Activated CD4-positive, alpha-beta T cell treated with anti-CD3 and anti-CD28 coated beads for 4 hours (primary cell): ENCODE measurements at regions not wholly inside any gene's neighbourhood (a gene's known extent, or its start where the extent isn't known, plus 50 kb on each side); places are given as distances from the start of the nearest gene placed in this dataset.

Experiments
- DNase-seq, 2 donors: peaks; one replicate each; pipeline ENCODE4 v3.0.0-alpha.2; 2020

- no peak for DNase-seq
These were observed 222.0 kb upstream of the CDH13 start for GRCh38 chr16:82404586-82405315.

DNA sequence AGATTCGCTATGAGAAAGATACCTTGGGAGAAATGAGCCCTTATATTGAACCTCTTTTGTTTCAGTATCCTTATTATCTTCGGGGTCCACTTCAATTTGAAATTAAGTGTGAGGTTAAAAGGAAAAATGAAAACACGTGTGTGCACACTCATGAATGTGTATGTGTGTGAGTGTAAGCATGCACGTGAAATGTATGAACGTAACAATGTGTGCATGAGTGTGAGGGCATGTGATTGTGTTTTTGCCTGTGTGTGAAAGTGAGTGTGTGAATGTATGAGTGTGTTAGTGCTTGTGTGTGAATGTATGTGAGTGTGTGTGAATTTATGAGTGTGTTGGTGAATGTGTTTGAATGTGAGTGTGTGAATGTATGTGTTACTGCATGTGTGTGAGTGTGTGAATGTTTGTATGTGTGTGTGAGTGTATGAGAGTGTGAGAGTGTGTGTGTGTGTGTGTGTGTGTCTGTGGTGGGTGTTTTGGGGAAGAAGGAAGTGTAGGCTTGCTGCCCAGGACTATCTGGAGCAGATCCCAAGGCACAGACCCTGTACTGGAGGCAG lies 224.0 kb upstream of the CDH13 start:
- no peak for DNase-seq

- DNase-seq, result no peak
These were observed 226.7 kb upstream of the CDH13 start for GRCh38 chr16:82400046-82400445.

DNA sequence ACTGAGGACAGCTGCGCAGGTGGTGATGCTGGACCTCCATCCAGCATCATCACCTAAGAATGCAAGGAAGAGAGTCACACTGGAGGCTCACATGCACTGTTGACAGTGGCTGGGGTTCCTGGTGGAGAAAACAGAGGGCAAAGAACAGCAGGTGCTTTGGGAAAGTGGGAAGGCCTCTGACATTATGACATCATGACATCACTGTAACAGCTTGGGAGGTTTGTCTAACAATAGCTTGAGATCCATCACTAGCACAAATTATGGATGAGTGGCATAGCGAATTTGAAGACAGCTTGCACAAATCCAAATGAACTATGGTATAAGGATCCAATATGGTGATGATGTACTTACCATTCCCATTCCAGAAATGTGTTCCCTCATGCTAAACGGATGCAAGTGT lies 226.5 kb upstream of the MPHOSPH6 start:
- no peak for DNase-seq

- no peak for DNase-seq
These were observed 225.2 kb upstream of the MPHOSPH6 start for GRCh38 chr16:82395212-82395611.

DNA sequence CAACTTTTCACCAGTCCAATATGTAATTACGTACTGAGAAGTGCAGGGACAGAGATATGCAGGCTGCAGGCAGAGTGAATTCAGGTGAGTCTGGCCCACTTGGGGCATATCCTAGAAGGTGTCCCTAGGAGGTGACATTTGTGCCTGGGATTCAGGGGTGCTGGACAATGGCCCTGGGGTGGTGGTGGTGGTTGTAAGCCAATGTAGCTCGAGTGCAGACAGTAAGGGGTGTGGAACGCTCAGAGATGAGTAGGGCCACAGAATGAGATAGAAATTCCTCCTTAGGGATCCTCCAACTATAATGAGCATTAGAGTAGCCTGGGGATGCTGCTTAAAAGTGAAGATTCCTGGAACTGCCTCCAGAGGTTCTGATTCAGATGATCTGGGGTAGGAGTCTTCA lies 221.7 kb upstream of the MPHOSPH6 start:
- no peak for DNase-seq

DNA sequence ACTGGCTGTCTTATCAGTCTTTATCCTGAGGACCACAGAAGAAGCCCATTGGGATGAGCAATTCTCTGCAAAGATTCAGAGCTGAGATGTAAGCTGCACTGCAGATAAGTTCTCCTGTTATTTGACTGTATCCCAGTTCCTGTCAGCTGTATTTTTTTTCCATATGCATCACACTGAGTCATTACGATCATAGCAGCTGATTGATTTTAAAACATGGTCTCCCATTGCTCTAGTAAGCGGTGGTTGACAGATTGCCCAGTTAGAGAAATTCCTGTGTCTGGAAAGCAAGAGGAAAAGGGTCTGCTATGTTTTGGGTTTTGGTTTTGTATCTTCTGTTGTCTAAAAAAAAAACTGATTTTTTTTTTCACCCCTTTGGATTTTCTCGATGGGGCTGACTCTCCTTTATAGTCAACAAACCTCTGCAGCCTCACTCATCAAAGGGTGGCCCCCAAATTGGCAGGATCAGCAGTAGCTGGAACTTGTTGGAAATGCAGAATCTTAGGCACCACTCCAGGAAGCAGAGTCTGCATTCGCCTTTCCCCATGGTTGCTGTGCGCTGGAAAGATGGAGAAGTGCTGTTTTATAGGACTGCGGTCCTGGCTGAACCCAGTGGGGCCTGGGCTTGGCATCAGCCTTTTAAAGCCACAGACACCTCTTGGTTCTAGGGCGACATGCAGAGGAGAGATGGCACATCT lies 220.1 kb upstream of the MPHOSPH6 start:
- DNase-seq, result no peak

DNA sequence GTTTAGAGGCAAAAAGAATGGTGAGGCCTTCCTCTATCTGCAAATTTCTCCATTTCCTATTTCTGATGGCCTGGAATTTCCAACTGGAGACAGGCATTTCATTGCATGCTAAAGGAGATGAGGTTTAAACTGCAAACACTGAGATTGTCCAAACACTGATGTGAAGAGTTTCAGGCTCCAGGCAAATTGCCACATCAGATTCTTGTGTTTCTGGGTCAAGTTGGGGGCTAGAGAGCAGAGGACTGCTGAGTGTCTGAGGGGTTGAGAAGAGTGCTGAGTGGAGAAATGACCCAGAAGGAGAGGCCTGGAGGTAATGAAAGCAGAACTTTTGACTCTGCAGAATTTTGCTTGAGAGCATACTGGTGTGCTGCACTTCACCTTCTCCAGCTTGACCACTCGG lies 216.7 kb upstream of the MPHOSPH6 start:
- DNase-seq, result no peak

DNA sequence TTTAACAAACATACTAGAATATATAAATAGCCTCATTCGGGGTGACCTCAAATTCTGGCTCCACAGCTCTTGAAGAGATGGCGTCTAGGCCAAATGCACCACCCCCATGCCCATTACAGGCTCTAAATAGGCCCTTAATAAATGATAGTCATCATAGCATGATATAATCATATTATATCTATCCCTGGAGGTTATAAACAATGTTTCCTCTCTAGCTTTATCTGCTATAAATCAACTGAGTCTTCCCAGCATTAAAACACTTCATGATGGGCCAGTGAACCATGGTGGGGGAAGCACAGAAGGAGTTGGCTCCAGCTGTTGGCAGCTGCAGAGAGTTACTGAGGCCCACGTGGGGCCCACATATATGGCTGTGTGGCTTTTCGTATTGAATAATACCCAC lies 214.9 kb upstream of the MPHOSPH6 start:
- DNase-seq, result no peak

DNA sequence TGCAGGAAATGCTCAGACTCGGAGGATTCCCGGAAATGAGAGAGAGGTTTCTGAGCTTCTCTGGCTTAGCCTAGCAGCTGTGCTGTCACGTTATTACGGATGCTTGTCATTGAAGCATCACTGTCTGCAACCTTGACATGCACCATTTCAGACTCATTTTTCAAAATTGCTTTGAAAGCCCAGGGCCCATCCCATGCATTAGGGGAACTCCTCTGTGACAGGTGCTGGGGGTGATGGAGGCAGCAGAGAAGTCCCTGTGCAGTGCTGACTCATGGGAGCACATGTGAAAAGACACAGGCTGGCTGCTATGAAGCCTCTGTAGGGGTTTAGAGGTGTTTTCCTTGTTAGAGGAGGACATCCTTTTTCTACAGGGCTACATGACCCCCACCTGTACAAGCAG lies 214.0 kb upstream of the MPHOSPH6 start:
- DNase-seq, result no peak

DNA sequence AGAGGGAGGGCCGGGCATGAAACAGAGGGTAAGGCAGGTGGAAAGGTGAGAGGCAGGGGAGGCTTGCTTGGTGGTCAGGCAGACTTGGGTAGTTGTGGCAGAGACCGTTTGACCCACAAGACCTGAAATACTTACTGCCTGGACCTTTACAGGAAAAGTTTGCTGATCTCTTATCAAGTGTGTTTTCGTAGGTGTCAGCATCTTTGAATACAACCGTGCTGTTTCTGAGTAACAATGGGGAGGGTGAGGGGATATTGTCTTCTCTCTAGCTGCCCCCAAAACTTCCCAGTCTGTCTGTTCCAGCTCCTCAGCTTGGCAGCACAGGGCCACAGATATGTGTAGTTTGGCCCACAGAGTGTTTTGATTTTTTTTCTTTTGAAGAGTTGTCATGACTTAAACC lies 212.5 kb upstream of the MPHOSPH6 start:
- DNase-seq, result no peak

- DNase-seq, result no peak
These were observed 209.5 kb upstream of the MPHOSPH6 start for GRCh38 chr16:82379551-82379950.

DNA sequence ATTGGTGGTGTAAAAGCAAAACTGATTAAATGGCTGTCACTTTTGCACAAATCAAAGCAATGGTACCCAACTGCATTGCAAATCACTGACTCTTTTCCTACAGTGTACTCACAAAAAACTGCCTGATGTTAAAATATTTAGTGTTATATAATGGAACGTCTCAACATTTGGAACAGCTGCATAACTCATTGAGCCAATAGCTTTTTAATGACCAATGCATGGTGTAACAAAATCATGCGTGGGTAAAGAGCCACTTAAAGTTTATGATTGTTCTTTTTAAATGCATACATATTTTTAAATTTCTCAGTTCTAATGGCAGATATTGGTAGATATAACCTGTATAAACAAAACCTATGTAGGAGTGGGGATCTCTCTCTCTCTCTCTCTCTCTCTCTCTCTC lies 204.0 kb upstream of the MPHOSPH6 start:
- DNase-seq, result no peak

DNA sequence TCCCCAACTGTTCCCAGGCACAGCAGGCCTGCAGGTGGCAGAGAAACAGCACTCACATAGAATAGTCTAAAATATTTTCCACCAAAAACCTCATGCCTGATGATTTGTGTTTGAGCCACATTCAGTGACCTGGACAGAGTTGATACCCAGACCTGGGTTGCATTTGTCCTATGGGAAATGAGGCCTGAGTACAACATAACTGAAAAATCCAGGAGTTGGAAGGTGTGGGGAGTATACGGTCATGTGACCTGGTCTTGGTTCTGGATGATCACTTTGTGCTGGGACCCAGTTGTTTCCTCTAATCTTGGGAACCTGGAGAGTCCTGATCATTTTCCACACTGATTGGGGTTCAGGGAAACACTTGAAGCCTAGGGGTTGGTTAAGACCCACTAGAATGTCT lies 200.3 kb upstream of the MPHOSPH6 start:
- DNase-seq, result no peak

- no peak for DNase-seq
These were observed 198.0 kb upstream of the MPHOSPH6 start for GRCh38 chr16:82368041-82368440.

GRCh38 chr16:82366462-82366861 lies 196.4 kb upstream of the MPHOSPH6 start:
- DNase-seq, result no peak

GRCh38 chr16:82364690-82365089 lies 194.7 kb upstream of the MPHOSPH6 start:
- no peak for DNase-seq

DNA sequence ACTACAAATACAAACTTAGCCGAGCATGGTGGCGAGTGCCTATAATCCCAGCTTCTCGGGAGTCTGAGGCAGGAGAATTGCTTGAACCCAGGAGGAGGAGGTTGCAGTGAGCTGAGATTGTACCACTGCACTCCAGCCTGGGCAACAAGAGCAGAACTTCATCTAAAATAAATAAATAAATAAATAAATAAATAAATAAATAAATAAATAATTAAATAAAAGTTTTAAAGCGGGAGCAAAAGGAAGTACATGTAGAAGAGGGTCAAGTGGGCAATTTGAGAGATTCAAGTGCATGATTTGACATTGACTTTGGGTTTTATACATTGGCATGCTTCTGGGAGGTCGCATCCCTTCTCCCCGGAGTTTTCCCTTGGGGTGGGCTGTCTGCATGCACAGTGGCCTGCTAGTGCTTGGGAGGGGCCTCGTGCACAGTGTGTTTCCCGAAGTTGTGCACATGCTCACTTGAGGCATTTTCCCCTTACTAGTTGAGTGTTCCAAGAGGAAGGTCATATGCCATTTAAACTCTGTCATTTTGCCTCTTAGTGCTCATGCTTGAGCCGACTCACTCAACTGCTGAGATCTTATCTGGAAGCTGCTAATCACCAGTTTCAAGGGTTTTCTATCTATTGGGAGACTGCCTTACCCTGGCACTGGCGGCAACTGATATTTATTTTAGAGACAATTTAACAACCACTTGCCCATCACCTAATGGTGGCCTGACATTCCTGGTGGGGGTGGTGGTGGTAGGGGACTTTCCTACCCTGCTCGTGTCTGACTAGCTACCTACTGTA lies 193.2 kb upstream of the MPHOSPH6 start:
- DNase-seq, result no peak

GRCh38 chr16:82361885-82362284 lies 191.9 kb upstream of the MPHOSPH6 start:
- DNase-seq, result no peak

GRCh38 chr16:82360024-82360783 lies 190.2 kb upstream of the MPHOSPH6 start:
- no peak for DNase-seq

GRCh38 chr16:82358606-82359221 lies 188.7 kb upstream of the MPHOSPH6 start:
- DNase-seq, result no peak

DNA sequence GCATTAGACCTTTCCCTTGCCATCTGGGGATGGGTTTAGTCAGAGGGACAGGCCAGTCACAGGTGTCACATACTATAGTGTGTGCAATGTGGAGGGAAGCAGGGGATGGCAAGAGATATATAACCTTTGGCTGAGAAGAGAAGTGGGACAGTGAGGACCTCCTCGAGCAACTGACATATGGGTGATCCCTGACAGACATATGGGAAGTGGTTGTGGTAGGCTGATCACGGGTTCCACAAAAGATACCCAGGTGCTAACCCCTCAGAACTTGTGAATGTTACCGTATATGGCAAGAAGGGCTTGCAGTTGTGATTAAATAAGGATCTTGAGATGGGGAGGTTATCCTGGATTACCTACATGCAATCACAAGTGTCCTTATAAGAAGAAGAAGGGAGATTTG lies 188.1 kb upstream of the MPHOSPH6 start:
- DNase-seq, result no peak
